COLO668 (cell line): ENCODE measurements at regions not wholly inside any gene's neighbourhood (a gene's known extent, or its start where the extent isn't known, plus 50 kb on each side); places are given as distances from the start of the nearest gene placed in this dataset.

Experiments
- DNase-seq: peaks from one replicate; lab custom pipeline; 2025; ENCODE audit not compliant: unreplicated experiment; lab: John Stamatoyannopoulos, UW

- no peak for DNase-seq
Observed at GRCh38 chr10:128221117-128221516, 94.9 kb upstream of the MKI67 start.

GRCh38 chr10:128221807-128222206, 95.6 kb upstream of the MKI67 start:
- no peak for DNase-seq

GRCh38 chr10:128222332-128222849, 96.2 kb upstream of the MKI67 start:
- DNase-seq = no peak

- DNase-seq = no peak
Observed at GRCh38 chr10:128230401-128230800, 104.2 kb upstream of the MKI67 start.

- no peak for DNase-seq
Observed at GRCh38 chr10:128233422-128233821, 107.2 kb upstream of the MKI67 start.

GRCh38 chr10:128237710-128238109, 111.5 kb upstream of the MKI67 start:
- DNase-seq = no peak

- DNase-seq = no peak
Observed at GRCh38 chr10:128241023-128241422, 114.8 kb upstream of the MKI67 start.

GRCh38 chr10:128242641-128243040, 116.4 kb upstream of the MKI67 start:
- DNase-seq = no peak

- DNase-seq = no peak
Observed at GRCh38 chr10:128245026-128245425, 118.8 kb upstream of the MKI67 start.

- DNase-seq = no peak
Observed at GRCh38 chr10:128247576-128247975, 121.4 kb upstream of the MKI67 start.

- no peak for DNase-seq
Observed at GRCh38 chr10:128254476-128254875, 128.3 kb upstream of the MKI67 start.

GRCh38 chr10:128257428-128257827, 131.2 kb upstream of the MKI67 start:
- DNase-seq = no peak

- no peak for DNase-seq
Observed at GRCh38 chr10:128258421-128258976, 132.3 kb upstream of the MKI67 start.

GRCh38 chr10:128263891-128264688, 137.9 kb upstream of the MKI67 start:
- peak; percentile 37 for DNase-seq

GRCh38 chr10:128265596-128265995, 139.4 kb upstream of the MKI67 start:
- no peak for DNase-seq

- no peak for DNase-seq
Observed at GRCh38 chr10:128267581-128267980, 141.4 kb upstream of the MKI67 start.

GRCh38 chr10:128268015-128268722, 141.9 kb upstream of the MKI67 start:
- peak; percentile 4 for DNase-seq

- DNase-seq = no peak
Observed at GRCh38 chr10:128274938-128275337, 148.7 kb upstream of the MKI67 start.

- DNase-seq = no peak
Observed at GRCh38 chr10:128275388-128276177, 149.4 kb upstream of the MKI67 start.

GRCh38 chr10:128277267-128277840, 151.1 kb upstream of the MKI67 start:
- DNase-seq = no peak

GRCh38 chr10:128278362-128278761, 152.1 kb upstream of the MKI67 start:
- no peak for DNase-seq
